GM23248 (cell line): ENCODE measurements at regions not wholly inside any gene's neighbourhood (a gene's known extent, or its start where the extent isn't known, plus 50 kb on each side); places are given as distances from the start of the nearest gene placed in this dataset.

Experiments used
- EZH2 ChIP-seq: fragments of 200-600 bp; sonication (generic); IDR thresholded peaks from 2 replicates; pipeline ENCODE4 v1.6.1; 2018; ENCODE audit warnings: antibody characterized with exemption, mild to moderate bottlenecking; ENCODE audit not compliant: insufficient read depth, poor library complexity, severe bottlenecking
- EZH2phosphoT487 ChIP-seq: fragments of 200-600 bp; sonication (generic); IDR thresholded peaks from 2 replicates; pipeline ENCODE4 v1.6.1; 2018; ENCODE audit warnings: antibody characterized with exemption, moderate library complexity, mild to moderate bottlenecking, low read depth; ENCODE audit not compliant: insufficient read depth

DNA sequence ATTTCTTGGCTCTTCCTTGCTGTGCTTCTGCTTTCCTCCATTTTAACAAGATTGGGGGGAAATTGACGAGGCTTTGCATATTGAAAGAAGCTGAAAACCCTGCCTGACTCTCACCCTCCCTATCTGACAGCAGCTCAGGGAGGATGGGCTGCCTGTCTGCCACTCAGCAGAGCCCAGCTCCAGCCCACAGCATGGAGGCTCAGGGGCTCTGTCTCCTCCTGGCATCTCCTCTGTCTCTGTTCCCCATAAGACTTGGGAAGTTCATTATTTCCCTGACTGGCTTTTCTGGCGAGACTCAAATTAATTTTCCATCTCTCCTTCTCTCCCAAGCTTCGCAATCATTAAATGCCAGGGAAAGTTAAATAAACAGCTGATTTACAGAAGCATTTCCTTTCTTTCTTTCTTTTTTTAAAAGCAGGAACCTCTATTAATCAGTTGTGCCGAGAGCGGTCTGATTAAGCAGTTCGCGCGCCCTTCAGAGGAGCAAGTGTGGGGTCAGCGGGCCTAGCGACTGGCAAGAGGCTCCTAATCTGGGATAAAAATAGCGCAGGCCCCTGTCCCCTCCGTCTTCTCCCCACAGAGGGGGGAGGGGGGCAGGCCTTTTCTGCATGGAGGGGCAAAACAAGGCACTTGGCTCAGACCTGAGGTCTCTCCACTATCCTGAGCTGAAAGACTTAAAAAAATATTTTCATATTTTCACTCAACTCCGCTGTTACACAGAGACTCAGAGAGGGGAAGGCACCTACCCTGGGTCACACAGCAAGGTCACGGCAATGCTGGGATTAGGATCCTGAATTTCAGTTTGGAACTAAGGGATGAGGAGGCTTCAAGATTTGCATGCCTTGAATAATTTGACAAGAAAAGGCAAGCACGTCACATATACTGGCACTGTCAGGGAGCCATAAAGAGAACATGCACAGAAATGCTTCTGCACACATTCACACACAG, 170.4 kb downstream of the ACTL8 start:
- no peak for TF ChIP-seq EZH2
- TF ChIP-seq EZH2phosphoT487 = no peak
